GM23338 (cell line): ENCODE measurements at regions not wholly inside any gene's neighbourhood (a gene's known extent, or its start where the extent isn't known, plus 50 kb on each side); places are given as distances from the start of the nearest gene placed in this dataset.

ENCODE experiments used
- ATAC-seq: fragments of 200-7000 bp; cut with Tn5 transposase; 3 replicates; pipeline ENCODE4 v1.9.1; 2020
- DNase-seq: peaks from one replicate; pipeline ENCODE4 v3.0.0-alpha.2; 2015; ENCODE audit warnings: low spot score
- H2AFZ ChIP-seq: fragments of 200-600 bp; sonication (generic); 2 replicates; pipeline ENCODE4 v1.8.0; 2016; ENCODE audit warnings: antibody characterized with exemption, mild to moderate bottlenecking, moderate library complexity
- H3F3A ChIP-seq: fragments of 200-600 bp; sonication (generic); replicated peaks from 2 replicates; pipeline ENCODE4 v1.8.0; 2017; ENCODE audit warnings: antibody characterized with exemption, mixed run types, low read depth
- H3K27ac ChIP-seq: fragments of 200-600 bp; sonication (generic); 2 replicates; pipeline ENCODE4 v1.6.1; 2016; ENCODE audit warnings: low read depth
- H3K27me3 ChIP-seq: fragments of 200-600 bp; sonication (generic); 2 replicates; pipeline ENCODE4 v1.8.0; 2016; ENCODE audit warnings: mild to moderate bottlenecking, mixed run types, moderate library complexity; ENCODE audit not compliant: insufficient read depth
- H3K36me3 ChIP-seq: fragments of 200-600 bp; sonication (generic); 2 replicates; pipeline ENCODE4 v1.8.0; 2016; ENCODE audit warnings: mild to moderate bottlenecking; ENCODE audit not compliant: insufficient read depth
- H3K4me1 ChIP-seq: fragments of 200-600 bp; sonication (generic); 2 replicates; pipeline ENCODE4 v1.8.0; 2016; ENCODE audit warnings: mild to moderate bottlenecking, moderate library complexity; ENCODE audit not compliant: insufficient read depth
- H3K4me2 ChIP-seq: fragments of 200-600 bp; sonication (generic); 2 replicates; pipeline ENCODE4 v1.7.1; 2017; ENCODE audit warnings: mixed run types
- H3K4me3 ChIP-seq: fragments of 200-600 bp; sonication (generic); 2 replicates; pipeline ENCODE4 v1.6.1; 2016; ENCODE audit warnings: mixed run types
- H3K79me2 ChIP-seq: fragments of 200-600 bp; sonication (generic); replicated peaks from 2 replicates; pipeline ENCODE4 v1.8.0; 2017; ENCODE audit warnings: mild to moderate bottlenecking; ENCODE audit not compliant: insufficient read depth
- H3K9me2 ChIP-seq: fragments of 200-600 bp; sonication (generic); 2 replicates; pipeline ENCODE4 v1.8.0; 2017; ENCODE audit not compliant: insufficient read depth
- H4K20me1 ChIP-seq: fragments of 200-600 bp; sonication (generic); replicated peaks from 2 replicates; pipeline ENCODE4 v1.8.0; 2017; ENCODE audit warnings: mild to moderate bottlenecking; ENCODE audit not compliant: insufficient read depth
- H3K27ac Mint-ChIP-seq: 2 replicates; pipeline ENCODE4 v1.8.0; 2020; ENCODE audit warnings: inconsistent platforms, mild to moderate bottlenecking, moderate library complexity, mixed read lengths
- H3K27me3 Mint-ChIP-seq: 3 replicates; pipeline ENCODE4 v1.8.0; 2022; ENCODE audit warnings: low read depth, mild to moderate bottlenecking, moderate library complexity, mixed read lengths, inconsistent platforms; ENCODE audit not compliant: insufficient read depth, poor library complexity
- H3K36me3 Mint-ChIP-seq: 3 replicates; pipeline ENCODE4 v1.8.0; 2021; ENCODE audit warnings: low read depth, mild to moderate bottlenecking, inconsistent platforms, moderate library complexity, mixed read lengths
- H3K4me1 Mint-ChIP-seq: 3 replicates; pipeline ENCODE4 v1.8.0; 2020; ENCODE audit warnings: mild to moderate bottlenecking, inconsistent platforms, mixed read lengths
- H3K4me3 Mint-ChIP-seq: 3 replicates; pipeline ENCODE4 v1.8.0; 2021; ENCODE audit warnings: moderate library complexity, mild to moderate bottlenecking, inconsistent platforms, mixed read lengths
- H3K9me3 Mint-ChIP-seq: 3 replicates; pipeline ENCODE4 v1.8.0; 2020; ENCODE audit warnings: moderate library complexity, mild to moderate bottlenecking, inconsistent platforms, mixed read lengths
- CREB1 ChIP-seq: fragments of 250-450 bp; sonication (Bioruptor Pico); IDR thresholded peaks from 2 replicates; pipeline ENCODE4 v1.5.0; 2020; ENCODE audit warnings: low read depth, mild to moderate bottlenecking, moderate library complexity
- ETS1 ChIP-seq: IDR thresholded peaks from 2 replicates; pipeline ENCODE4 v1.6.1; 2016; ENCODE audit warnings: antibody characterized with exemption
- EZH2 ChIP-seq: fragments of 200-600 bp; sonication (generic); IDR thresholded peaks from one replicate; pipeline ENCODE4 v1.8.0; 2017; ENCODE audit warnings: antibody characterized with exemption, mild to moderate bottlenecking, low read depth; ENCODE audit not compliant: unreplicated experiment
- EZH2phosphoT487 ChIP-seq: fragments of 200-600 bp; sonication (generic); IDR thresholded peaks from one replicate; pipeline ENCODE4 v1.8.1; 2018; ENCODE audit warnings: antibody characterized with exemption; ENCODE audit not compliant: unreplicated experiment
- JUNB ChIP-seq: IDR thresholded peaks from one replicate; pipeline ENCODE4 v1.6.1; 2016; ENCODE audit warnings: antibody characterized with exemption; ENCODE audit not compliant: unreplicated experiment
- NANOG ChIP-seq: IDR thresholded peaks from 2 replicates; pipeline ENCODE4 v1.6.1; 2016; ENCODE audit warnings: antibody characterized with exemption, borderline replicate concordance
- POLR2AphosphoS5 ChIP-seq: IDR thresholded peaks from 2 replicates; pipeline ENCODE4 v1.6.1; 2016; ENCODE audit warnings: antibody characterized with exemption, low read depth
- REST ChIP-seq: IDR thresholded peaks from one replicate; pipeline ENCODE4 v1.6.1; 2018; ENCODE audit warnings: antibody characterized with exemption; ENCODE audit not compliant: unreplicated experiment
- STAT1 ChIP-seq: IDR thresholded peaks from one replicate; pipeline ENCODE4 v1.6.1; 2016; ENCODE audit warnings: antibody characterized with exemption; ENCODE audit not compliant: unreplicated experiment
- ZNF114 ChIP-seq: fragments of 250-450 bp; sonication (Bioruptor Pico); IDR thresholded peaks from 2 replicates; pipeline ENCODE4 v1.5.0; 2020; ENCODE audit warnings: mild to moderate bottlenecking, moderate library complexity
- ZNF331 ChIP-seq: fragments of 250-450 bp; sonication (Bioruptor Pico); IDR thresholded peaks from 2 replicates; pipeline ENCODE4 v1.5.0; 2020; ENCODE audit warnings: low read depth, mild to moderate bottlenecking, moderate library complexity
- TF ChIP-seq, protein P1 (sequence below): fragments of 250-450 bp; sonication (Bioruptor Pico); IDR thresholded peaks from 2 replicates; pipeline ENCODE4 v1.5.0; 2020; ENCODE audit warnings: mild to moderate bottlenecking, moderate library complexity
- TF ChIP-seq, protein P2 (sequence below), 2 experiments: fragments of 200-600 bp in 1 of 2; sonication (generic) in 1 of 2; conservative IDR thresholded peaks; 2 replicates each; pipeline versions ENCODE4 v1.5.1 to v1.6.1; 2016 to 2017; ENCODE audit warnings: antibody characterized with exemption in 2 of 2, low read depth in 2 of 2, mild to moderate bottlenecking in 2 of 2, moderate library complexity in 1 of 2

GRCh38 chr6:154653853-154654252 lies 79.4 kb upstream of the SCAF8 start:
- Histone ChIP-seq H3K4me2 (no peak overlapping the region), H3K4me3 (no peak overlapping the region), H2AFZ (no peak overlapping the region; the same call in 1 of the 2 replicates), H3K27me3 (no peaks in the 10 kb centered on the region), H3K4me1 (no peaks in the 10 kb centered on the region), H3F3A (no peaks in the 10 kb centered on the region), H3K79me2 (no peaks in the 10 kb centered on the region), H3K9me2 (no peaks in the 10 kb centered on the region; the same call in 1 of the 2 replicates), H3K27ac (no peak overlapping the region), H3K36me3 (no peaks in the 10 kb centered on the region), H4K20me1 (no peaks in the 10 kb centered on the region)
- ATAC-seq (no peak), DNase-seq (no peak)
- H3K27me3 Mint-ChIP-seq, result no peaks in the 10 kb centered on the region
- H3K4me1 Mint-ChIP-seq, result no peaks in the 10 kb centered on the region
- TF ChIP-seq REST (no peak), CREB1 (CRISPR knock-in tag) (no peak), ETS1 (no peak), POLR2AphosphoS5 (no peak), NANOG (no peak), ZNF331 (CRISPR knock-in tag) (no peak), EZH2phosphoT487 (no peak), ZNF114 (CRISPR knock-in tag) (no peak), EZH2 (no peak), STAT1 (no peak), JUNB (no peak)
- TF ChIP-seq, protein P1, sequence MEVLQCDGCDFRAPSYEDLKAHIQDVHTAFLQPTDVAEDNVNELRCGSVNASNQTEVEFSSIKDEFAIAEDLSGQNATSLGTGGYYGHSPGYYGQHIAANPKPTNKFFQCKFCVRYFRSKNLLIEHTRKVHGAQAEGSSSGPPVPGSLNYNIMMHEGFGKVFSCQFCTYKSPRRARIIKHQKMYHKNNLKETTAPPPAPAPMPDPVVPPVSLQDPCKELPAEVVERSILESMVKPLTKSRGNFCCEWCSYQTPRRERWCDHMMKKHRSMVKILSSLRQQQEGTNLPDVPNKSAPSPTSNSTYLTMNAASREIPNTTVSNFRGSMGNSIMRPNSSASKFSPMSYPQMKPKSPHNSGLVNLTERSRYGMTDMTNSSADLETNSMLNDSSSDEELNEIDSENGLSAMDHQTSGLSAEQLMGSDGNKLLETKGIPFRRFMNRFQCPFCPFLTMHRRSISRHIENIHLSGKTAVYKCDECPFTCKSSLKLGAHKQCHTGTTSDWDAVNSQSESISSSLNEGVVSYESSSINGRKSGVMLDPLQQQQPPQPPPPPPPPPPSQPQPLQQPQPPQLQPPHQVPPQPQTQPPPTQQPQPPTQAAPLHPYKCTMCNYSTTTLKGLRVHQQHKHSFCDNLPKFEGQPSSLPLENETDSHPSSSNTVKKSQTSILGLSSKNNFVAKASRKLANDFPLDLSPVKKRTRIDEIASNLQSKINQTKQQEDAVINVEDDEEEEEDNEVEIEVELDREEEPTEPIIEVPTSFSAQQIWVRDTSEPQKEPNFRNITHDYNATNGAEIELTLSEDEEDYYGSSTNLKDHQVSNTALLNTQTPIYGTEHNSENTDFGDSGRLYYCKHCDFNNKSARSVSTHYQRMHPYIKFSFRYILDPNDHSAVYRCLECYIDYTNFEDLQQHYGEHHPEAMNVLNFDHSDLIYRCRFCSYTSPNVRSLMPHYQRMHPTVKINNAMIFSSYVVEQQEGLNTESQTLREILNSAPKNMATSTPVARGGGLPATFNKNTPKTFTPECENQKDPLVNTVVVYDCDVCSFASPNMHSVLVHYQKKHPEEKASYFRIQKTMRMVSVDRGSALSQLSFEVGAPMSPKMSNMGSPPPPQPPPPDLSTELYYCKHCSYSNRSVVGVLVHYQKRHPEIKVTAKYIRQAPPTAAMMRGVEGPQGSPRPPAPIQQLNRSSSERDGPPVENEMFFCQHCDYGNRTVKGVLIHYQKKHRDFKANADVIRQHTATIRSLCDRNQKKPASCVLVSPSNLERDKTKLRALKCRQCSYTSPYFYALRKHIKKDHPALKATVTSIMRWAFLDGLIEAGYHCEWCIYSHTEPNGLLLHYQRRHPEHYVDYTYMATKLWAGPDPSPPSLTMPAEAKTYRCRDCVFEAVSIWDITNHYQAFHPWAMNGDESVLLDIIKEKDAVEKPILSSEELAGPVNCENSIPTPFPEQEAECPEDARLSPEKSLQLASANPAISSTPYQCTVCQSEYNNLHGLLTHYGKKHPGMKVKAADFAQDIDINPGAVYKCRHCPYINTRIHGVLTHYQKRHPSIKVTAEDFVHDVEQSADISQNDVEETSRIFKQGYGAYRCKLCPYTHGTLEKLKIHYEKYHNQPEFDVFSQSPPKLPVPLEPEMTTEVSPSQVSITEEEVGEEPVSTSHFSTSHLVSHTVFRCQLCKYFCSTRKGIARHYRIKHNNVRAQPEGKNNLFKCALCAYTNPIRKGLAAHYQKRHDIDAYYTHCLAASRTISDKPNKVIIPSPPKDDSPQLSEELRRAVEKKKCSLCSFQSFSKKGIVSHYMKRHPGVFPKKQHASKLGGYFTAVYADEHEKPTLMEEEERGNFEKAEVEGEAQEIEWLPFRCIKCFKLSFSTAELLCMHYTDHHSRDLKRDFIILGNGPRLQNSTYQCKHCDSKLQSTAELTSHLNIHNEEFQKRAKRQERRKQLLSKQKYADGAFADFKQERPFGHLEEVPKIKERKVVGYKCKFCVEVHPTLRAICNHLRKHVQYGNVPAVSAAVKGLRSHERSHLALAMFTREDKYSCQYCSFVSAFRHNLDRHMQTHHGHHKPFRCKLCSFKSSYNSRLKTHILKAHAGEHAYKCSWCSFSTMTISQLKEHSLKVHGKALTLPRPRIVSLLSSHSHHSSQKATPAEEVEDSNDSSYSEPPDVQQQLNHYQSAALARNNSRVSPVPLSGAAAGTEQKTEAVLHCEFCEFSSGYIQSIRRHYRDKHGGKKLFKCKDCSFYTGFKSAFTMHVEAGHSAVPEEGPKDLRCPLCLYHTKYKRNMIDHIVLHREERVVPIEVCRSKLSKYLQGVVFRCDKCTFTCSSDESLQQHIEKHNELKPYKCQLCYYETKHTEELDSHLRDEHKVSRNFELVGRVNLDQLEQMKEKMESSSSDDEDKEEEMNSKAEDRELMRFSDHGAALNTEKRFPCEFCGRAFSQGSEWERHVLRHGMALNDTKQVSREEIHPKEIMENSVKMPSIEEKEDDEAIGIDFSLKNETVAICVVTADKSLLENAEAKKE (CRISPR knock-in tag), result no peak
- TF ChIP-seq, protein P2, sequence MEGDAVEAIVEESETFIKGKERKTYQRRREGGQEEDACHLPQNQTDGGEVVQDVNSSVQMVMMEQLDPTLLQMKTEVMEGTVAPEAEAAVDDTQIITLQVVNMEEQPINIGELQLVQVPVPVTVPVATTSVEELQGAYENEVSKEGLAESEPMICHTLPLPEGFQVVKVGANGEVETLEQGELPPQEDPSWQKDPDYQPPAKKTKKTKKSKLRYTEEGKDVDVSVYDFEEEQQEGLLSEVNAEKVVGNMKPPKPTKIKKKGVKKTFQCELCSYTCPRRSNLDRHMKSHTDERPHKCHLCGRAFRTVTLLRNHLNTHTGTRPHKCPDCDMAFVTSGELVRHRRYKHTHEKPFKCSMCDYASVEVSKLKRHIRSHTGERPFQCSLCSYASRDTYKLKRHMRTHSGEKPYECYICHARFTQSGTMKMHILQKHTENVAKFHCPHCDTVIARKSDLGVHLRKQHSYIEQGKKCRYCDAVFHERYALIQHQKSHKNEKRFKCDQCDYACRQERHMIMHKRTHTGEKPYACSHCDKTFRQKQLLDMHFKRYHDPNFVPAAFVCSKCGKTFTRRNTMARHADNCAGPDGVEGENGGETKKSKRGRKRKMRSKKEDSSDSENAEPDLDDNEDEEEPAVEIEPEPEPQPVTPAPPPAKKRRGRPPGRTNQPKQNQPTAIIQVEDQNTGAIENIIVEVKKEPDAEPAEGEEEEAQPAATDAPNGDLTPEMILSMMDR (conservative IDR thresholded peaks at IDR 0.05; ENCODE audit: low read depth in 2 of 2), result no peak
- no peak overlapping the region for H3K27ac Mint-ChIP-seq
- H3K9me3 Mint-ChIP-seq, result no peaks in the 10 kb centered on the region
- H3K4me3 Mint-ChIP-seq, result no peak overlapping the region
- no peaks in the 10 kb centered on the region for H3K36me3 Mint-ChIP-seq
